ENCODE measurements at regions not wholly inside any gene's neighbourhood (a gene's known extent, or its start where the extent isn't known, plus 50 kb on each side); places are given as distances from the start of the nearest gene placed in this dataset.

GRCh38 chr16:10312784-10313724, 72.8 kb upstream of the ATF7IP2 start:
- DNase-seq (ENCODE audit: low read depth in 2 of 2): no peak

- DNase-seq (ENCODE audit: low read depth in 2 of 2): no peak
Measured at GRCh38 chr16:10314317-10314716, 71.5 kb upstream of the ATF7IP2 start.

- DNase-seq (ENCODE audit: low read depth in 2 of 2): peak in 1 of 2 donors; percentile 1
Measured at GRCh38 chr16:10314811-10315210, 71.0 kb upstream of the ATF7IP2 start.

- DNase-seq (ENCODE audit: low read depth in 2 of 2): no peak
Measured at GRCh38 chr16:10317425-10318001, 68.3 kb upstream of the ATF7IP2 start.

- DNase-seq (ENCODE audit: low read depth in 2 of 2): no peak
Measured at GRCh38 chr16:10318798-10319500, 66.9 kb upstream of the ATF7IP2 start.

- no peak for DNase-seq (ENCODE audit: low read depth in 2 of 2)
Measured at GRCh38 chr16:10321407-10322387, 64.2 kb upstream of the ATF7IP2 start.

GRCh38 chr16:10322723-10323527, 62.9 kb upstream of the ATF7IP2 start:
- DNase-seq (ENCODE audit: low read depth in 2 of 2): no peak

GRCh38 chr16:10323528-10323869, 62.4 kb upstream of the ATF7IP2 start:
- DNase-seq (ENCODE audit: low read depth in 2 of 2): no peak

- no peak for DNase-seq (ENCODE audit: low read depth in 2 of 2)
Measured at GRCh38 chr16:10324210-10324609, 61.7 kb upstream of the ATF7IP2 start.

GRCh38 chr16:10325783-10326543, 59.9 kb upstream of the ATF7IP2 start:
- DNase-seq (ENCODE audit: low read depth in 2 of 2): no peak

- no peak for DNase-seq (ENCODE audit: low read depth in 2 of 2)
Measured at GRCh38 chr16:10326647-10327046, 59.2 kb upstream of the ATF7IP2 start.

GRCh38 chr16:10328291-10328690, 57.6 kb upstream of the ATF7IP2 start:
- peak in 1 of 2 donors; percentile 21 for DNase-seq (ENCODE audit: low read depth in 2 of 2)

GRCh38 chr16:10332241-10332640, 53.6 kb upstream of the ATF7IP2 start:
- DNase-seq (ENCODE audit: low read depth in 2 of 2): no peak

GRCh38 chr16:10332775-10333174, 53.1 kb upstream of the ATF7IP2 start:
- no peak for DNase-seq (ENCODE audit: low read depth in 2 of 2)

GRCh38 chr16:10333321-10334032, 52.4 kb upstream of the ATF7IP2 start:
- DNase-seq (ENCODE audit: low read depth in 2 of 2): no peak

GRCh38 chr16:10335681-10336080, 50.2 kb upstream of the ATF7IP2 start:
- DNase-seq (ENCODE audit: low read depth in 2 of 2): no peak

Measured in lung microvascular endothelial cell (primary cell).